NB4 (cell line): ENCODE measurements at regions not wholly inside any gene's neighbourhood (a gene's known extent, or its start where the extent isn't known, plus 50 kb on each side); places are given as distances from the start of the nearest gene placed in this dataset.

Experiments
- CTCF ChIP-seq: IDR thresholded peaks from one replicate; pipeline ENCODE4 v1.5.1; 2012; ENCODE audit warnings: low read depth, low read length
- MAX ChIP-seq: IDR thresholded peaks from 2 replicates; pipeline ENCODE4 v1.6.1; 2011; ENCODE audit warnings: low read depth, low read length
- MYC ChIP-seq: IDR thresholded peaks from 2 replicates; pipeline ENCODE4 v1.6.1; 2011; ENCODE audit warnings: low read depth, low read length
- POLR2A ChIP-seq: IDR thresholded peaks from 2 replicates; pipeline ENCODE4 v1.6.1; 2011; ENCODE audit warnings: mild to moderate bottlenecking; ENCODE audit not compliant: insufficient read length; ENCODE audit errors: extremely low read depth

GRCh38 chr7:155206318-155207020 lies 91.2 kb upstream of the INSIG1 start:
- no peak for TF ChIP-seq CTCF
- TF ChIP-seq MYC, result peak; percentile 56; the same call in 1 of the 2 replicates
- no peak for TF ChIP-seq POLR2A
- TF ChIP-seq MAX, result peak; percentile 69
